Left lung (tissue), 4 donors: ENCODE measurements at regions not wholly inside any gene's neighbourhood (a gene's known extent, or its start where the extent isn't known, plus 50 kb on each side); places are given as distances from the start of the nearest gene placed in this dataset.

Experiments used
- ATAC-seq: fragments of 200-7000 bp; cut with Tn5 transposase; one replicate; pipeline ENCODE4 v1.9.1; 2020; ENCODE audit warnings: moderate library complexity
- DNase-seq, 4 donors: peaks; one replicate each; pipeline ENCODE4 v3.0.0-alpha.2; 2013 to 2020
- H3K27ac ChIP-seq, 2 donors: fragments of 200-600 bp; sonication (generic) in 1 of 2; one replicate each; pipeline versions ENCODE4 v1.5.0 to v1.8.0; 2020 to 2021
- H3K27me3 ChIP-seq, 2 donors: fragments of 200-600 bp; sonication (generic) in 1 of 2; one replicate each; pipeline versions ENCODE4 v1.5.0 to v1.8.0; 2020 to 2021
- H3K36me3 ChIP-seq, 2 donors: fragments of 200-600 bp; sonication (generic) in 1 of 2; one replicate each; pipeline versions ENCODE4 v1.5.0 to v1.8.0; 2020 to 2021
- H3K4me1 ChIP-seq, 2 donors: fragments of 200-600 bp; one replicate each; pipeline ENCODE4 v1.8.0; 2021
- H3K4me3 ChIP-seq, 2 donors: fragments of 200-600 bp; sonication (generic) in 1 of 2; one replicate each; pipeline versions ENCODE4 v1.5.0 to v1.8.0; 2020 to 2021; ENCODE audit warnings: mild to moderate bottlenecking in 1 of 2
- H3K9me3 ChIP-seq, 2 donors: fragments of 200-600 bp; sonication (generic) in 1 of 2; one replicate each; pipeline versions ENCODE4 v1.5.0 to v1.8.0; 2020 to 2021
- intact Hi-C, 2 donors: fragments of 100-400 bp; cut with DNase I; formaldehyde crosslinking; loops; one replicate each; pipeline versions ENCODE4 v1.11.2 to v1.14.2; 2022
- TF ChIP-seq, protein P1 (sequence below), 2 donors: fragments of 200-600 bp; sonication (generic) in 1 of 2; IDR thresholded peaks; one replicate each; pipeline versions ENCODE4 v1.5.0 to v1.8.0; 2021; ENCODE audit warnings: antibody characterized with exemption in 2 of 2
- donor health status: DM: no; HTN: yes; CAD: no.
- donor health status: DM: no; HTN: no; CAD: no.

DNA sequence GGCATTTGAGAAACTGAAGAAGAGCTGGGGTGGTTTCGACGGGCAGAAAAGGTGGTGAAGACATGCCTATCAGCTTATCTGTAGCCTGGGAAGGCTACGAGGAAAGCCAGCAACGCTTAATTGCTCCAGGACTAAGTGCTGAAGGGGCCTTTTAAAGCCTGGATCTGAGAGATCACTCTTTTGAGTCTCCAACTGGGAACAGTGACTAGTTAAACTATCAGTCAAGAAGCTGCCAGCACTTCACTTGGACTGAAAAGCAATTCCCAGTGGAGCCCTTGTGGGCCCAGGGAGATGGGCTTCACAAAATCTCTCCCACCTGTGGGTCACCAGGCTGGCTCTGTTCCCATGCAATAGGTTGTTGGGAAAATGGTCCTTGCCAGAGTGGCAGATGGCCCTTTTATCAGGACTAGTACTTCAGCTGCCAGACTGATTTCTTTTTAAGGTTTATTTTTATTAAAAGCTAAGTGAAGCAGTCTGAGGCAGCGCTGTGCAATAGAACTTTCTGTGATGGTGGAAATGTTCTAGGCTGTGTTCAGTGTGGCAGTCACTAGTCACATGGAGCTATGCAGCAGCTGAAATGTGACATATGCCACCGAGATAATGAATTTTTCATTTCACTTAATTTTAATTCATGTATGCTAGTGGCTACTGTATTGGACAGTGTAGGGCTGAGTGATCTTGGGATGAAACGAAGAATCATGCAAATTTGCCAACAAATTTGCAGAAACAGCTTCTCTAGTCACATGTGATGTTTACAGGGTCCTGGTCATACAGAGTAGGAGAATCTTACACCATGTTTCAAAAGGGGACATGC, 276.8 kb downstream of the PCNX1 start:
- peaks cover 0 to 7% of the 10 kb centered on the region in 2 donors for H3K27me3 ChIP-seq
- intact Hi-C loops, result no loop called here
- H3K4me3 ChIP-seq, result no peak overlapping the region
- ATAC-seq (no peak), DNase-seq (no peak)
- H3K9me3 ChIP-seq, result no peaks in the 10 kb centered on the region
- H3K27ac ChIP-seq, result no peak overlapping the region
- TF ChIP-seq, protein P1, sequence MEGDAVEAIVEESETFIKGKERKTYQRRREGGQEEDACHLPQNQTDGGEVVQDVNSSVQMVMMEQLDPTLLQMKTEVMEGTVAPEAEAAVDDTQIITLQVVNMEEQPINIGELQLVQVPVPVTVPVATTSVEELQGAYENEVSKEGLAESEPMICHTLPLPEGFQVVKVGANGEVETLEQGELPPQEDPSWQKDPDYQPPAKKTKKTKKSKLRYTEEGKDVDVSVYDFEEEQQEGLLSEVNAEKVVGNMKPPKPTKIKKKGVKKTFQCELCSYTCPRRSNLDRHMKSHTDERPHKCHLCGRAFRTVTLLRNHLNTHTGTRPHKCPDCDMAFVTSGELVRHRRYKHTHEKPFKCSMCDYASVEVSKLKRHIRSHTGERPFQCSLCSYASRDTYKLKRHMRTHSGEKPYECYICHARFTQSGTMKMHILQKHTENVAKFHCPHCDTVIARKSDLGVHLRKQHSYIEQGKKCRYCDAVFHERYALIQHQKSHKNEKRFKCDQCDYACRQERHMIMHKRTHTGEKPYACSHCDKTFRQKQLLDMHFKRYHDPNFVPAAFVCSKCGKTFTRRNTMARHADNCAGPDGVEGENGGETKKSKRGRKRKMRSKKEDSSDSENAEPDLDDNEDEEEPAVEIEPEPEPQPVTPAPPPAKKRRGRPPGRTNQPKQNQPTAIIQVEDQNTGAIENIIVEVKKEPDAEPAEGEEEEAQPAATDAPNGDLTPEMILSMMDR (IDR thresholded peaks at IDR 0.05), result no peak
- no peaks in the 10 kb centered on the region for H3K36me3 ChIP-seq
- H3K4me1 ChIP-seq, result no peaks in the 10 kb centered on the region

DNA sequence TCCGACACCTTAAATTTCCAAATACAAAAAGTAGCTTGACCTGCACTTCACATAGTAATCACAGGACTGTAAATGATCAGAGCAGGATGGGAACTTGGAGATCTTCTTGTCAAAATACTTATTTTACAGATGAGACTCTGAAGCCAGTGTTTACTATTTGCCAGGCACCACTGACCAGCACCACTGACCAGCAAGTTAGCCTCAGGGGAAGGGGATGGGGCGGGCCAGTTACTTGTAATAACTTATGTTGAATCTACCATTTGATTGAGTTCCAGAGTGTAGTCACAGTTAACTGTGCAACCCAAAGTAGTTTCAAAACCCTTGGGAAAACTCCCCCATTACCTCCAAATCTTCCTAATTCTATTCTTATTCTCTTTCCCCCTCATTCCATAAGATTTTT, 278.4 kb downstream of the PCNX1 start:
- H3K4me3 ChIP-seq, result no peak overlapping the region
- no peak for DNase-seq
- intact Hi-C loops, result no loop called here
- H3K36me3 ChIP-seq, result no peaks in the 10 kb centered on the region
- no peaks in the 10 kb centered on the region for H3K4me1 ChIP-seq
- H3K27ac ChIP-seq, result no peak overlapping the region
- no peak for ATAC-seq
- TF ChIP-seq, protein P1 (IDR thresholded peaks at IDR 0.05), result no peak
- H3K27me3 ChIP-seq, result peaks cover 0 to 7% of the 10 kb centered on the region in 2 donors
- no peaks in the 10 kb centered on the region for H3K9me3 ChIP-seq

GRCh38 chr14:71187633-71188356, 280.5 kb downstream of the PCNX1 start:
- no peak for ATAC-seq
- Histone ChIP-seq H3K9me3 (no peaks in the 10 kb centered on the region), H3K27ac (no peak overlapping the region), H3K4me1 (no peaks in the 10 kb centered on the region), H3K36me3 (no peaks in the 10 kb centered on the region), H3K27me3 (peaks cover 0 to 7% of the 10 kb centered on the region in 2 donors), H3K4me3 (no peak overlapping the region)
- DNase-seq, result no peak
- TF ChIP-seq, protein P1 (IDR thresholded peaks at IDR 0.05), result no peak
- intact Hi-C loops, result no loop called here

DNA sequence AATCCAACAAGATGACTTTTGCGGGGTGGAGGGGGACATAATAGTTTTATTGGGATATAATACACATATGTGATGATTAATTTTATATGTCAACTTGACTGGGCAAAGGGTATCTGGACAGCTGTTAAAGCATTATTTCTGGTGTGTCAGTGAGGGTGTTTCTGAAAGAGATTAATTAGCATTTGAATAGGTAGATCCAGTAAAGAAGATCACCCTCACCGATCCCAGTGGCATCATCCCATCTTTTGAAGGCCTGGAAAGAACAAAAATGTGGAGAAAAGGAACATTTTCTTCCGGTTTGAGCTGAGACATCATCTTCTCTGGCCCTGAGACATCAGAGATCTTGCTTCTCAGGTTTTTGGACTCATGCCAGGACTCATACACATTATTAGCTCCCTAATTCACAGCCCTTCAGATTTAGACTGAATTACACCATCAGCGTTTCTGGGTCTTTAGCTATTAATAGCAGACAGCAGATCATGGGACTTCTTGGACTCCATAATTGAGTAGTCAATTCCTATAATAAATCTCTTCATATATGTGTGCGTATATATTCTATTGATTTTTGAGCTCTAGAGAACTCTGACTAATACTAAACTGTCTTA, 283.6 kb downstream of the PCNX1 start:
- intact Hi-C loops, result no loop called here
- DNase-seq (no peak), ATAC-seq (no peak)

More for the DNA sequence above, 283.6 kb downstream of the PCNX1 start:
- no peak overlapping the region for H3K27ac ChIP-seq
- TF ChIP-seq, protein P1 (IDR thresholded peaks at IDR 0.05), result no peak
- no peaks in the 10 kb centered on the region for H3K9me3 ChIP-seq
- H3K36me3 ChIP-seq, result no peaks in the 10 kb centered on the region
- H3K4me1 ChIP-seq, result no peaks in the 10 kb centered on the region
- H3K4me3 ChIP-seq, result no peak overlapping the region
- H3K27me3 ChIP-seq, result peaks cover 0 to 7% of the 10 kb centered on the region in 2 donors
